ENCODE measurements at regions not wholly inside any gene's neighbourhood (a gene's known extent, or its start where the extent isn't known, plus 50 kb on each side); places are given as distances from the start of the nearest gene placed in this dataset.

- TF ChIP-seq CTCF (optimal IDR thresholded peaks at IDR 0.05 in 1 of 3, IDR thresholded peaks at IDR 0.05 in 1 of 3, conservative IDR thresholded peaks at IDR 0.05 in 1 of 3; ENCODE audit: extremely low read depth in 1 of 3, insufficient read depth in 2 of 3, low read length in 3 of 3) (no peak), EZH2 (IDR thresholded peaks at IDR 0.05; ENCODE audit: low read length) (no peak)
Observed at GRCh38 chrX:16466640-16467432, 183.1 kb upstream of the S100G start.

Measured in keratinocyte (primary cell).